Testis (tissue), 2 donors: ENCODE measurements at regions not wholly inside any gene's neighbourhood (a gene's known extent, or its start where the extent isn't known, plus 50 kb on each side); places are given as distances from the start of the nearest gene placed in this dataset.

ENCODE experiments used
- POLR2A ChIP-seq: fragments of 450-650 bp; IDR thresholded peaks from one replicate; pipeline ENCODE4 v1.6.1; 2017; ENCODE audit warnings: antibody characterized with exemption, mild to moderate bottlenecking, moderate library complexity
- TF ChIP-seq, protein P1 (sequence below), 3 experiments: fragments of 450-650 bp in 2 of 3; fragments of 200-600 bp in 1 of 3; sonication (generic) in 1 of 3; IDR thresholded peaks; one replicate each; pipeline ENCODE4 v1.5.1; 2016 to 2019; ENCODE audit warnings: antibody characterized with exemption in 3 of 3, mild to moderate bottlenecking in 2 of 3, moderate library complexity in 1 of 3

DNA sequence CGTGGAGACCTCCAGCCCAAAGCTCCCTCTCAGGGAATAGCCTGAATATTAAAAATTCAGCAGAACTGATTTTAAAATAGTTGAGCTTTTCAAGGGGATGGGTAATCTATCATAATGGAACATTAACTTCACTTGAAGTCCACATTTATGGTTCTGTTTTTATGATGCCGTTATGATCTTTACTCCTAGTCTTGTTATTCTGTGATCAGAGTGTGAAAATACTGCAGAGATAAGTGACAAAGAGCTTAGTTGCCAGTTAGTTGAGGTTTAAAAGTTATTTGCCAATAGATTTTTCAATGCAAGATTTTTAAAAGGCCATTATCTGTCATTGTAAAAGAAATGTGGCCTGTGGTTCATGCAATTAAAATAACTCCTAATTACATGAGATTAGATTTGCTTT lies 189.9 kb upstream of the RGMB start:
- TF ChIP-seq, protein P1, sequence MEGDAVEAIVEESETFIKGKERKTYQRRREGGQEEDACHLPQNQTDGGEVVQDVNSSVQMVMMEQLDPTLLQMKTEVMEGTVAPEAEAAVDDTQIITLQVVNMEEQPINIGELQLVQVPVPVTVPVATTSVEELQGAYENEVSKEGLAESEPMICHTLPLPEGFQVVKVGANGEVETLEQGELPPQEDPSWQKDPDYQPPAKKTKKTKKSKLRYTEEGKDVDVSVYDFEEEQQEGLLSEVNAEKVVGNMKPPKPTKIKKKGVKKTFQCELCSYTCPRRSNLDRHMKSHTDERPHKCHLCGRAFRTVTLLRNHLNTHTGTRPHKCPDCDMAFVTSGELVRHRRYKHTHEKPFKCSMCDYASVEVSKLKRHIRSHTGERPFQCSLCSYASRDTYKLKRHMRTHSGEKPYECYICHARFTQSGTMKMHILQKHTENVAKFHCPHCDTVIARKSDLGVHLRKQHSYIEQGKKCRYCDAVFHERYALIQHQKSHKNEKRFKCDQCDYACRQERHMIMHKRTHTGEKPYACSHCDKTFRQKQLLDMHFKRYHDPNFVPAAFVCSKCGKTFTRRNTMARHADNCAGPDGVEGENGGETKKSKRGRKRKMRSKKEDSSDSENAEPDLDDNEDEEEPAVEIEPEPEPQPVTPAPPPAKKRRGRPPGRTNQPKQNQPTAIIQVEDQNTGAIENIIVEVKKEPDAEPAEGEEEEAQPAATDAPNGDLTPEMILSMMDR (IDR thresholded peaks at IDR 0.05): no peak
- TF ChIP-seq POLR2A: no peak
